ENCODE measurements at regions not wholly inside any gene's neighbourhood (a gene's known extent, or its start where the extent isn't known, plus 50 kb on each side); places are given as distances from the start of the nearest gene placed in this dataset.

DNA sequence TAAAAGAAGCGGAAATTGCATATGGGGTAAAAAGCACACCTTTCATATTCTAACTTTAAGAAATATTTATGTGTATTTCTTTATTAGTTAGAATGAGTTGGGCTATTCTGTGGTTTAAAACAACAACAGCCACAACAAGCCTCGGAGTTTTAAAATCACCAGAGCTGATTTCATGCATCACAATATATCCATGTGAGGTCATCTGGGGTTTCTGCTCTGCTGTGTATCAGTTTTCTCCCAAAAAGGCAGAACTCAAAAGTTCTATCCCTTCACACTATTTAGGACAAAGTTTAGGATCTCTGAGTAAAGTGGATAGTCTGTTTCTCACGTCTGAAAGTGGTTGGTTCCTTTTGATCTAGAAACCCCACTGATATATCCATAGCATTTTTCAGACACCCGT, 601.5 kb upstream of the GCFC2 start:
- no peak for DNase-seq

DNA sequence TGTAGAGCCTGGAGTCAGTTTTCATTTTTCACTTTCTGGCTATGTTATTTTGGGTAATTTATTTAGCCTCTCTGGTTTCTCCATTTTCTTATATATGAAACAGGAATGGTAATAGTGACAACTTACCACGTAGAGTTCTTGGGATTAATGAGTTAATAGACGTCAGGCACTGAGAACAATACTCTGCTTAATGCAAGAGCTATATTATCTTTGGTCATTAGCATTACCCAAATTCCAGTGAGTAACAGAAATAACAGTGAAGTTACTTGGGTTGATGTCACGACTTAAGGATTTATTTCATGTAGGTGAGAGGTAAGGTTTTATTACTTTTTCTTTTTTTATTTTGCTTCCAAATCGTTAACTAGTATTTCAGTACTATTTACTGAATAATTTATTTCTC, 601.0 kb upstream of the GCFC2 start:
- no peak for DNase-seq

DNA sequence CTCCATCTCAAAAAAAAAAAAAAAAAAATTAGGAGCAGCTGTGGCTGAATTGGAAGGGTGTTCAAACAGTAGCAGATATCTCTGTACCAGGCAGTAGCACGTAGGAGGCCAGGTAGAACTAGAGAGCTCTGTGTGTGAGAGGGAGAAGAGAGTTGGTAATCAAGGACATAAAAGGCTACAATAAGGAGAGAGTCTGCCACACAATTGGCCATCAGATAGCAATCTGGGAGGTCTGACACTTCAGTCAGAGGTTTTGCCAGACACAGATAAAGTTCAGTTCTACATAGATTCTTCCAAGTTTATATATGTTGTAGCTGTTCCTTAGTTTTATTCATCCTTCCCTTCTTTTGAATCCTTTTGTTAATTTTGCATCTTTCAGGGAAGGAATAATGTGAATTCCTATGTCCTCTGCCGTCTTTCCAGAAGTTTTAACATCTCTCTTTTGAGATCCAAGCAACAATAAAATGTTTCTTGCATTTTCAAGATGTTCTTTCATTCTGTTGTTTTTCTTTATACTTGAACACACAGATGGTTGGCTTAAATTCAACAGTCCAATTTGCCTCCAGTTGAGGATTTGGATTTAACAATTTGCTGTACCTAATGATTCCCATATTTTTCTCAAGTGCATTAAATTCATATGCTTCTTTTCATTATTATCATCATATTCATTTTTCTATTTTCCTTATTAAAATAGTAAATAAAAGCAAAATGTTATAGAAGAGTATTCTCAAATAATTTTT, 600.3 kb upstream of the GCFC2 start:
- DNase-seq = no peak

DNA sequence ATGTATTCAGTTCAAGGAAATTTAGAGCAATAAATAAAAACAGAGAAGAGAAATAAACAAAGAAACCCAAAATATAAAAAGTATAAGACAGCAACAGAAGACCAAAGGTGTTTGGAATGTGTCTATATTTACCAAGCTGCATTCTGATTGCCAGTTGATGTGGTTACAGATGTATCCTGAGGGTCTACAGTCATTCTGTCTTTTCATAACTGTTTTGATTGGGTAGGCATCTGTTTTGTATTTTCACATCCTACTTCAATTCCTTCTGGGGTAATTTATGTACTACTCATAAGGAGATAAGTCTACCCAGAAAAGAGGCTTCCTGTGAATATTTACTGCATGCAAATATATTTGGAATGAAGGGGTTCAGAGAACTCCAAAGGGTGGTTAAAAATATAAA, 596.8 kb upstream of the GCFC2 start:
- no peak for DNase-seq

DNA sequence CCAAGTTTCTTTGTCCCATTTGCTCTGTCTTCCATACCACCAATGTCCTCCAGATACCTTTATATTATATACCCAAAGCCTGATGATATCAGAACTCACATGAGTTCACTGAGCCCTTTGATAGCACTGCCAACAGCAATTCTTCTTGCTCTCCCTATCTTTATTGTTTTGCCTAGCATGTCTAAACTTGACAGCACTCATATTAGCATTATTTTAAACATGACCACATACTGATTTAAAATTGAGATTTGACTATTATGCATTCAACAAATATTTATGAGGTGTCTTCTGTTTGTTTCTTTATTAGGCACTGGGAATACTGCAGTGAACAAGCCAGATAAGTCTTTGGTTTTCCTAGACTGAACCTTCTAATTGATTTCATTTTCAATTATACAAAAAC, 587.3 kb upstream of the GCFC2 start:
- no peak for DNase-seq

DNA sequence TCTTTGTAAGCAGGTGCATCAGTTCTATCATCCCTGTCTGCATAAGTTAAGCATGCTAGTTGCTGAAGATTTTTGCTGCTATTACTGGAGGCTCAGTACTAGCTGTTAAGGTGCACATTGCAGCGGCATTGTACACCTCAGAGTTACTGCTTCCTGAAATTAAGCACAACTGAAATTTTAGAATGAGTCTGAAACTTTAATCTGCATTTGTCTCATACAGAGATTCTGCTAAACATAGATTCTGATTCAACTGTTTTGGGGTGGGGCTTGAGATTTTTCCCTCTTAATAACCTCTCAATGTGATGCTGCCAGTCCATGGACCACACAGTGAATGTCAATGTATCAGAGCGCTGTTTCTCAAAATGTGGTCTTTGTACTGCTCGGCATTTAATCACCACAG, 585.7 kb upstream of the GCFC2 start:
- DNase-seq = no peak

DNA sequence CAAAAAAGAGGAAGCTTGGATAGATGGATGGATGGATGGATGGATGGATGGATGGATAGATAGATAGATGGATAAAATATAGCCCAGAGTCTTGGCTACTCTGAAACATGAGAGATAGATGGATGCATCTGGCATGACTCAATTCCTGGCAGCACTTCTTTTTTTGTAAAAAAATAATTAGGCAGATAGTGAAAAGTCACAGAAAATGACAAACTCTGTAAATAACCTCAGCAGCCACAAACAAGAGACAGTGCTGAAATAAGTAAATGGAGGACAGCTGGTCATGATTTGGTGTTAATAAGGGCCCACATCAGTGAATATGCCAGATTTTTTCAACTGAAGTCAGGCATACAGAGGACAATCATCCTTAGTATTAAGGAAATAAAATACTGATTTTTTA, 585.0 kb upstream of the GCFC2 start:
- DNase-seq = no peak

DNA sequence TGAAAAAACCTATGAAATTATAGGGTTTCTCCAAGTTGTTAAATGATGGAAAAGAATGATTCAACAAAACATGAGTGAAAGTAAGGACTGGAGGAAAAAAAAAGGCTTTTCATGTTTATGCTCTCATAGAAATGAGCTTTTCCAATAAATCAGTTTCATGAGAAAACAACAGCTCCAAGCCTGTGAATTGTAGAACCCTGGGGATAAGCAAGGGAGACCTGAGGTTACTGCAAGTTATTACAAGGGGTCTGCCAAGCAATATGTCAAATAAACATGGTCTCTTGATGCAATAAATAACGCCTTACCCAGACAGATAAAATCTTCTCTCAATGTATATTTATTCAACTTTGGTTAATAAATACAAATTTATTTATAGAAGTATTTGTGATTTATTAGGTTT, 577.9 kb upstream of the GCFC2 start:
- DNase-seq = no peak

DNA sequence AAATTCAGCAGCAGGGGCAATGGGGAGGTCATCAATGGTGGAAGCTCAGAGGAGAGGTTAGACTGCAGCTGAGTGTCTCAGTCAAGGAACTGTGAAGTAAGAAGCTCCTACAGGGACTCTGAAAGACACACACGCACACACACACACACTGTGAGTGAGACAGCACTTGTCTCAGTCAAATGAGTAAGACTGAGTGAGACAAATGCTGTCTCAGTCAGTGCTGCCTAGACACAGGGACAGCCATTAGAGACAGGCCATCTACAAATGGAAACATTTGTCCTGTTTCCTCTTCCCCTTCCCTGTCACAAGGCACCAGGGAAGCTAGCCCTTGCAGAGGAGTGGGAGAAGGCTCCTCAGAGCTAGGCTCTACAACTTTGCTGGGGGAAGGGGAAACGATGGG, 577.4 kb upstream of the GCFC2 start:
- DNase-seq = no peak

DNA sequence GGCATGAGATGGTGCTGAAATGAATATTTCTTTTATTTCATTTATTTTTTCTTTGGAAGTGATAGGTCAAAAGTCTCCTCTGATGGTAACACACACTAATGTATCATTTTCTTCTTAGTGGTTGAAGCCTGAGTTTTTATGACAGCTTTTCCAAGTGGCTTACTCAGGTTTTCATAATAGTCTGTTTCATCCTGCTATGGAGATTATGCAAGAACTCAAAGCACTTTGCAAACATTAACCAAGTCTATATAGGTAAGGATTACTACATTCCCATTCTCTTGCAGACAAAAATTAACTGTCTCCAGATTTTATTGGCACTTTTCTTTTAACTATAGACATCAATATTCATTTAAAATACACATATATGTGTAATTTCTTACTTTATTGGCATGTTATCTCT, 572.6 kb upstream of the GCFC2 start:
- no peak for DNase-seq

DNA sequence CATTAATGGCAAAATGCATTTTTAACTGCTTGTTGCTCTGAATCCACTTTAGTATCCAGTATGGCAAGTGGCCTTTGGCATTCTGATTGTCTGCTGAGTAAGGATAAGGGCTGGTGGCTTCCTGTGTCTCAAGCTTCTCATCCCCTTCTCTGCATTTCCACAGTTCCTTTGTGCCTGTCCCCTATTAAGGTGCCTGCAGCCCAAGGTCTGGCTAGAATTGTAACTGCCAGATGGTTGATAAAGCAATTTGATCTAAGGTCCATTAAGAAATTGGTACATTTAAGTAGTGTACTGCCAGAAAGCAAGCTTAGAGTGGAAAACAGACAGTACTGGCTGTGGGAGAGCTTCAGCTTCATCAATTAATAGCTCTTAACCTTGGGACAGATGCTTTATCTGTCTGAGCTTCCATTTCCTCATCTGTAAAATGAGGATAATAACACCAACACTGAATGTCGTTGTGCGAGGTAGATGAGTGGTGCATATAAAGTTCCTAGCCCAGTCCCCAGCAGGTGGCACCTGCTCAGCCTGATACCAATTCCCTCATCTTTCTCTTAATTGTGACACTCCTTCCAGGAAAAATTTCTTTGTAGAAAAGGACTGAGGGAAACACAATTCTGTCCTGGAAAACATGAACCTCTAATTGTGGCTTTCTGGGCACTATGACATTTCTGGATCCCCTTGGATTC, 570.6 kb upstream of the GCFC2 start:
- no peak for DNase-seq

DNA sequence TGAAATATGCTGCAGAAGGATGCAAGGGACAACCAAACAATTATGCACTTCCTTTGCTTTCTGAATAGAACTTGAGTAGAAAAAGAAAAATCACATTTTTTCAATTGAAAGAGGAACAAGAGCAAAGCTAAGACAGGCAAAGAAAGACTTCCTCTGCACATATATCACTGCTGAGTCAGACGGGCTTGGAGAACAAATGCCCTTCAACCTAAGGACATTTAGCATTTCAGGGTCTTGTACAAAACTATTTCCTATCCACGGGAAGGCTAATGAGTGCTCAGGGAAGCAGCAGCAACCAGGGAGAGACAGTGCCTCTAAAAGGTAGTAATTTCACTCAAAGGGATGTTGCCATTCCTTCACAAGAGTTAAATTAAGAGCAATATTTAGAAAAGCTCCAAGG, 570.0 kb upstream of the GCFC2 start:
- DNase-seq = no peak

DNA sequence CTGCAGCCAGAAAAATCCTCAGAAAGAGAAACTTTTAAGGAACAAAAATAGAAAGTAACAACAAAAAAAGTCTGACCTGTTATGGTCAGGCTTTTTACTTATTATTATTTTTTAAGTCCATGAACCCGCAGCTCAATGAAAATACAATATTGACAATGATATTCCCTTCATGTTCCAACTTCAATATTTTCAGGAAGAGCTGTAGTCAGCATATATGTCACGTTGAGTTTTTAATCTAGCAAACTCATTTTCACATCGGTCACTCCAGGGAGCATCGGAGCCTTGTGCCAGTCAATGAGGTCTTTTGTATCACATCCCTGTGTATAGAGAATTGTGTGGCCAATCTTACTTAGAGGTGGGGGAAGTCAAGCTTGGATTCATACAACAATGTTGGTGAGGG, 568.4 kb upstream of the GCFC2 start:
- no peak for DNase-seq

DNA sequence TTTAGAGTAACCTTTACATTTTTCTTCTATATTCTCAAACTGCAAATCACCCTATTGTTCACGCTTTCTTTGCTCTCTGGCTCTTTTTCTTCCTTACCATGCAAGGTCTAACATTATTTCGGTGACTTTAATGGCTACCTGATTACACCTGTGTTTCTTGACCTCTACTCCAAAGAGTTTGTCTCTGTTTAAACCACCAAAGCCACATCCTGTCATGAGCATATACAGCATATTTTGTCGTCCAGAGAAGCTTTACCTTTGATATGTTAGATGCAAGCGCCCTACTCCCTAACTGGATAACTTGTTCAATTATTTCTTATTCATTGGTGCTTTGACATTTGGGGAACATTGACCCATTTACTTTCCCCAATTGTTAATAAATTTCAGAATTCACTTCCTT, 565.1 kb upstream of the GCFC2 start:
- DNase-seq = no peak

DNA sequence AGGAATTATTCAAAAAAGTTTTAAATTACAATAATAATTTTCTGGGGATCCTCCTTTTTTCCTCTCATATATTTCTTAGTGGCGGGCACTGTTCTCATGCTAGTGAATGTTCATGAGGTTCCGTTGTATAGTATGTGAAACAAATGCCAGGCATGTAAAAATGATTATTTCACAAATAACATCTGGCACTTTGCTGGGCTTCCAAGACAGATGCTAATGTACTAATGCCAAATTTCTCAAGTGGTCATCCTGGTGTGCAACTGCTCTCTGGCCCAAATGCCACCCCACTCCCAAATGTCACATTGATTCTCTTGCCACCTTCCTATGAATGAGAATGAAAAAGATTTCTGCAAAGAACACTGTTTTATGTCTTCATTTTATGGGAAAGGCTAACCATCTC, 564.0 kb upstream of the GCFC2 start:
- no peak for DNase-seq

DNA sequence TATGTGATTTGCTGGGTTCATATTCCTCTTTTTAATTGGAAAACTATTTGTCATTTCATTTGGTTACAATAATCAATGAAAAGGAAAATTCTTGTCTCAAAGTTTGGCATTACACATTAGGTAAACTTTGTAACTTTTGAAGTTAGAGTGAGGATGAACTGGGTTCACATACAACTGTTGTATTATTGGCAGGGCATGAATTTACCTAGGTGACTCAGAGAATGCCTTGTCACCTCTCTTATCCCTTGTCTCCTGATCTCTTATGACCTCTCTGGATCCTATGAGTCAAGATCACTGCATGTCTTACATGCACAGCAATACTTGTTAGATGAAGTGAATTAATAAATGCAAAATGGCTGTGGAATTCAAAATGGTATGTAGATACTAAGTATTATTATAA, 563.4 kb upstream of the GCFC2 start:
- DNase-seq = no peak

DNA sequence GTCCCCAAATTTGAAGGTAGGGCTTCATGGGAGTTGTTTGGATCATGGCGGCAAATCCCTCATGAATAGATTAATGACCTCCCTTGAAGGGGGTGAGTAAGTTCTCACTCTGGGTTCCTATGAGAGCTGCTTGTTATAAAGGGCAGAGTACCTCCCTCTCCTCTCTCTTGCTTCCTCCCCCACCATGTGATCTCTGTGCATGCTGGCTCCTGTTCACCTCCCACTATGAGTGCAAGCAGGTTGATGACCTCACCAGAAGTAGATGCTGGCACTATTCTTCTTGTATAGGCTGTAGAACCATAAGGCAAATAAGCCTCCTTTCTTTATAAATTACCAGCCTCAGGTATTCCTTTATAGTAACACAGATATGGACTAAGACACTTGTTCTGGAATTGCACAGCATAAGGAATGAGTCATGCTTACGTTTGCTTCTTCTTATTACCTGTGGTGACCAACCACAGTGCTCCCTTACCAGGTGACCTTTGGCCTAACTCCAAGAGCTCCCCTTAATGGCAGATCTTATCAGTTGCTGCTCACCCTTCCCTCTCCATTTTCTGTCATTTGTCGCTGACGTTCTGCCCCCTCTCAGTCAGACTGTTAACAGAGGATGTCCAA, 559.5 kb upstream of the GCFC2 start:
- DNase-seq = no peak

DNA sequence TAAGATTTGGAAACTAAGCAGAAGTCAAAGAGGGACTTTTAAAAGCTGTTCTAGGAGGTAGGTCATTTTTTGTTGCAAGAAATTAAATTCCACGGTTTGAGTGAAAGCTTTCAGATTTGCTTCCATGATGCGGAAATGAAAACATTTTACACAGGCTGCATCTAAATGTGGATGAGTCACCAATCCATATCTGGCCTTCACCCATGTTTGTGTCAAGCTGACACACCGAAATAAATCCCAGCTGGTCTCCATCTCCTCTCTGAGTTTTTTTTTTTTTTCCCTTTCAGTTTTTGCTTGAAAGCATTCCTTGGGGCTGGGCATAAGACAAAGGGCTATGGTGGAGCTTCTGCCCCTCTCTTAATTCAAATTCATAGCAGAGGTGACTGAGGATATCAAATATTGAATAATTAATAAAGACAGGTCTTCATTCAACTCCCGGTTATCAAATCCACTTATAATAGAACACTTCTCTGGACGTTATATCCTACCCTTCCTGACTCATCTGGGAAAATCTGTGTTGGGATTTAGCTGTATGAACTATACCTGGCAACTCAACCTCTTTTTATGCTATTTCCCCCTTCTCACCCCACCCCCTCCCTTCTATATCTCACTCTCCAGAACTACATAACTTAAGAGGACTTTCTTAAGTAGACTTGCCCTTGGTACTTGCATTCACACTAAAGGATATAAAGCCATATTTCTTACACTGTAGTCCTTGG, 558.3 kb upstream of the GCFC2 start:
- no peak for DNase-seq

DNA sequence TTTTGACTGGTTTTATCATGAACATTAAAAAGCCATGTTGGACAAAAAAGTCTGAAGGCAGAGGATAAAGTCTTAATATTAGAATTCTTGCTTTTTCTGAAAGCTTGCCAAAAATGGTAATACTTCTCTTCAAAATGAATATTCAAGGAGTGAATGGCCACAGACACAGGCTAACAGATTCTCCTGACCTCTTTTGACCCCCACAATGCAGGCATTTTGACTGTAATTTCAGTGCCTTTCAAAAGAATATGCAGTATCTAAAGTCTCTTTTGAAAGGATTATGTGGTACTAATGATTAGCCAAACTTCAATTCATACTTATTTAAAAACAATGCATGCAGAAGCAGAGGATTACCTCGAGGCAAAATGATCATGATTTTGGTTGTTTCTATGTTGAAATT, 557.8 kb upstream of the GCFC2 start:
- DNase-seq = no peak

DNA sequence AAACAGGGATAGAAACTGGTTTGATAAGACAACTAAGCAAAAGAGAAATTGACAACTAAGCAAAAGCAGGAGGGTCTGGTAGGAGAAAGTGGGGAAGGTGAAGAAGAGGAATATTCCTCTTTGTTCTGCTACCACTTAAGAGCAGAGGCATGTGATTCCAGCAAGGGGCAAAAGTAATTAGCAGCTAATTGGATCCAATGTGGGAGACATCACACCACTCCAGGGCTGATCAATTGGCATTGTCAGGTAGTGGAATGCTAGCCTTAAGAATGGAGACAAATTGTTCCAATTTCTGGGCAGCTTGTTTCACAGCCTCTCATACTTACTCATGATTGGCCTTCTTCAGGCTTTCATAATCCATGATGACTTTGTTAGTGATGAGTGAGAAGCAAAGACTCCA, 547.1 kb upstream of the GCFC2 start:
- DNase-seq = no peak

DNA sequence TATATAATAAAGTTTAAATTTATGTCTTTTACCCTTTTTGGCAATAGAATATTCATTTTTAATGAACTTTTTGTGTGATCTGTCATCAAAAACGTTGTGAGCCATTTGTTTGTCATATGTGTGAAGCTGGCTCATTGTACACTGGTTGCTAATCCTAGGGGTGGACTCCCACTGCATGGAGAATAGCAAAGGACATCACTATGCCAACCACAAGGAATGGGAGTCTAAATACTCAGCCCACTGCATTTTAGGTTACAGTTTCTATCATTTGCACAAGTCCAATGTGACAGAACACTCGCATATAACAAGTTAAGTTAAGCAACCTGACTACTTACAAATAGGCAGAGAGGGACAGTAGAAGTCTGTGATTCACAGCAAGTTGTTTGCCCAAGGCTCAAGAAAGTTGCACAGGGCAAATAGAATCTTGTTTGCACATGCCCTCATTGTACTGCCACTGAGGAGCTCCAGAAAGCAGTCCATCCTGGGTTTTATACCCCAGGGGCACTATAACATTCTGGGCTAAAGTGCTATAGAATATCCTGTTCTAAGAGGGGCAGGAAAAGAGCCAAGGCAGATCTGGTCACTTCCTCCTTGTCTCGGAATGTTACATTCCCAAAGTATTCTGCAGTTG, 545.9 kb upstream of the GCFC2 start:
- no peak for DNase-seq

DNA sequence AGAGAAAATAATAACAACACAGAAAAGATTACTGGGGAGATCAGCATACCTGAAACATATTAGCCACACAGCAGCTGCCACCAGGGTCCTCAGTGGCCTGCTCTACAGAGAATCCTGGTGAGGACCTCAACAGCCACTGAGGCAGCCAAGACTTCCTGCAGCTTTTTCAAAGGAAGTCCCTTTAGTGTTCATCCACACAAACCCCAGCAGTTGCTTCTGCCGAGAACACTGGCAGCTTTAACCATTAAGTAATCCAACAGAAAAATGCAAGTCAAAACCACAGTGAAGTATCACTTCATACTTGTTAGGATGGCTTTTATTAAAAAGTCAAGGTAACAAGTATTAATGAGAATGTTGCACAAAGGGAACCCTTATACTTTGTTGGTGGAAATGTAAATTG, 542.0 kb upstream of the GCFC2 start:
- no peak for DNase-seq

DNA sequence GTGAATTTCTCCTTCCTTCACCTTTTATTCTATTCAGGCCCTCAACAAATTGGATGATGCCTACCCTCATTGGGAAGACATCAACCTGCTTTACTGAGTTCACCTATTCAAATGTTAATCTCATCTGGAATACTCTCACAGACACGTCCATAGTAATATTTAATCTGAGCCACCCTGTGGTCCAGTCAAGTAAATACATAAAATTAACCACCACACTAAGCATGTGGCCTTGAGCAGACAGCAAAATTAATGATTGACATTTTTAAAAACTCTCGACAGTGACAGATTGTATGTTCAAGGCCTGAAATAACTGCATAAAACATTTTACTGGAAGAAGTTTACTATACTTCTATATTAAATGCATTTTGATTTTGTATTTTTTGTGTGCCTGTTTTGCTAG, 540.6 kb upstream of the GCFC2 start:
- DNase-seq = no peak

DNA sequence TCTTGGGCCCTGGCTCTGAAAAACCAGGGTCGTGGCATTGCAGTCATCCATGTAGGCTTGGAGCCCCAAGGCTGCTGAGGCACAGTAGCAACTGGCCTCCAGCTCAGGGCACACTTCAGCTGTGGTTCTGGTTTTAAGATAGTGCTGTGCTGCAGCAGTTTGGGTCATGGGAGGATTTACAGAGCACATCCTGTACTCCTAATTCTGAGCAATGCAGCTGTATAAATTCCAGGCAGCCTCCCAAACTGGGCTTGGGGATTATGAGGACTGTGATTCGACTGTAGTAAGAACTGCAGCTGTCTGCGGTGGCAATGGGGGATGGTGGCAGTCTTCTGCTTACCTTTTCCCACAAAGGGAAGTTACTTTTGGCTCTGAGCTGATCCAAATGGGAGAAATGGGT, 536.3 kb upstream of the GCFC2 start:
- DNase-seq = no peak
